ENCODE measurements at regions not wholly inside any gene's neighbourhood (a gene's known extent, or its start where the extent isn't known, plus 50 kb on each side); places are given as distances from the start of the nearest gene placed in this dataset.

DNA sequence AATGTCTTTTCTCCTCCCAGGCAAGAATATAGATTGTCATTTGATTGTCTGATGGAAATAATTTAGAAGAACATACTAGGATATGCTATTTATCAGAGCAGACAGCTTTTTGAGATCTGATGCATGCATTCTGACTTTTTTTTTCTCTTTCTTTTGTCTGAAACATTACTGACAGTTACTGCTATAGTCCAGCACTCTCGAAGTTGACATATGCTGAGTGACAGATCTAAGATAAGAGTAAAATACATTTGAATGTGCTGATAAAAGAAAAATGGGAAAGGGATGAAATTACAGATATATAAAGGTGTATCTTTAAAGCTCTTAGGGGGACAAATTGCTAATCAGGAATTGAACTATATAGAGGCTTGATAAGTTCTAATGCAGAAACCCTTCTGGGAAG lies 753.8 kb upstream of the TENM4 start:
- TF ChIP-seq, protein P1, sequence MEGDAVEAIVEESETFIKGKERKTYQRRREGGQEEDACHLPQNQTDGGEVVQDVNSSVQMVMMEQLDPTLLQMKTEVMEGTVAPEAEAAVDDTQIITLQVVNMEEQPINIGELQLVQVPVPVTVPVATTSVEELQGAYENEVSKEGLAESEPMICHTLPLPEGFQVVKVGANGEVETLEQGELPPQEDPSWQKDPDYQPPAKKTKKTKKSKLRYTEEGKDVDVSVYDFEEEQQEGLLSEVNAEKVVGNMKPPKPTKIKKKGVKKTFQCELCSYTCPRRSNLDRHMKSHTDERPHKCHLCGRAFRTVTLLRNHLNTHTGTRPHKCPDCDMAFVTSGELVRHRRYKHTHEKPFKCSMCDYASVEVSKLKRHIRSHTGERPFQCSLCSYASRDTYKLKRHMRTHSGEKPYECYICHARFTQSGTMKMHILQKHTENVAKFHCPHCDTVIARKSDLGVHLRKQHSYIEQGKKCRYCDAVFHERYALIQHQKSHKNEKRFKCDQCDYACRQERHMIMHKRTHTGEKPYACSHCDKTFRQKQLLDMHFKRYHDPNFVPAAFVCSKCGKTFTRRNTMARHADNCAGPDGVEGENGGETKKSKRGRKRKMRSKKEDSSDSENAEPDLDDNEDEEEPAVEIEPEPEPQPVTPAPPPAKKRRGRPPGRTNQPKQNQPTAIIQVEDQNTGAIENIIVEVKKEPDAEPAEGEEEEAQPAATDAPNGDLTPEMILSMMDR (IDR thresholded peaks at IDR 0.05; ENCODE audit: poor library complexity) = no peak
- TF ChIP-seq EZH2 (IDR thresholded peaks at IDR 0.05; ENCODE audit: borderline replicate concordance) (no peak), EZH2phosphoT487 (IDR thresholded peaks at IDR 0.05; ENCODE audit: low read depth, severe bottlenecking, unreplicated experiment) (no peak)
